T-cell (primary cell): ENCODE measurements at regions not wholly inside any gene's neighbourhood (a gene's known extent, or its start where the extent isn't known, plus 50 kb on each side); places are given as distances from the start of the nearest gene placed in this dataset.

Source experiments
- ATAC-seq, 4 experiments: fragments of 200-7000 bp in 3 of 4; fragments of 150-1000 bp in 1 of 4; cut with Tn5 transposase; replicated peaks in 1 of 4; 1 replicate in 3 of 4; 2 replicates in 1 of 4; pipeline ENCODE4 v1.10.0; 2021; ENCODE audit warnings: moderate library complexity in 3 of 4, mild to moderate bottlenecking in 2 of 4, moderate number of reproducible peaks in 1 of 4
- CTCF ChIA-PET, 2 donors: fragments of 300-600 bp; sonication (Branson Sonifier 250); formaldehyde crosslinking; loops; one replicate each; lab custom pipeline; 2022; ENCODE audit warnings: antibody characterized with exemption in 2 of 2; lab: Charles Lee
- POLR2A ChIA-PET, 2 donors: fragments of 300-600 bp; sonication (Branson Sonifier 250); formaldehyde crosslinking; loops; one replicate each; lab custom pipeline; 2022; ENCODE audit warnings: antibody characterized with exemption in 2 of 2; lab: Charles Lee
- DNase-seq, 35 experiments: peaks; one replicate each; pipeline versions ENCODE4 v3.0.0 to v3.0.0-alpha.2; 2013 to 2023
- H3K27ac ChIP-seq: one replicate; pipeline ENCODE4 v1.5.1; 2013; ENCODE audit warnings: low read length
- H3K27me3 ChIP-seq, 2 experiments: replicated peaks in 1 of 2; 1 replicate in 1 of 2; 2 replicates in 1 of 2; pipeline versions ENCODE4 v1.6.1 to v1.7.0; 2013; ENCODE audit warnings: low read length in 1 of 2, mixed read lengths in 1 of 2; ENCODE audit not compliant: control insufficient read depth in 2 of 2, insufficient read depth in 2 of 2; ENCODE audit errors: extremely low read depth in 1 of 2
- H3K36me3 ChIP-seq, 2 donors: 1 replicate in 1 of 2; 2 replicates in 1 of 2; pipeline versions ENCODE4 v1.6.1 to v1.7.0; 2013; ENCODE audit warnings: low read length in 1 of 2; ENCODE audit not compliant: control insufficient read depth in 2 of 2, insufficient read depth in 1 of 2; ENCODE audit errors: extremely low read depth in 1 of 2
- H3K4me1 ChIP-seq, 2 experiments: 1 replicate in 1 of 2; 2 replicates in 1 of 2; pipeline versions ENCODE4 v1.6.1 to v1.7.0; 2013; ENCODE audit warnings: low read length in 2 of 2, mixed read lengths in 1 of 2; ENCODE audit not compliant: insufficient read depth in 2 of 2, control insufficient read depth in 1 of 2; ENCODE audit errors: extremely low read depth in 1 of 2
- H3K4me3 ChIP-seq, 2 donors: 1 replicate in 1 of 2; 2 replicates in 1 of 2; pipeline versions ENCODE4 v1.5.1 to v1.7.0; 2013; ENCODE audit warnings: mild to moderate bottlenecking in 2 of 2, low read length in 1 of 2, moderate library complexity in 1 of 2; ENCODE audit not compliant: control insufficient read depth in 1 of 2; ENCODE audit errors: extremely low read depth in 1 of 2
- H3K9me3 ChIP-seq: 2 replicates; pipeline ENCODE4 v1.7.0; 2013
- H3K27ac Mint-ChIP-seq, 2 donors: one replicate each; pipeline ENCODE4 v1.8.0; 2020 to 2021; ENCODE audit warnings: mild to moderate bottlenecking in 2 of 2, mixed read lengths in 2 of 2
- H3K27me3 Mint-ChIP-seq, 2 donors: one replicate each; pipeline ENCODE4 v1.8.0; 2021 to 2022; ENCODE audit warnings: mixed read lengths in 2 of 2
- H3K36me3 Mint-ChIP-seq: one replicate; pipeline ENCODE4 v1.8.0; 2021; ENCODE audit warnings: mixed read lengths
- H3K4me1 Mint-ChIP-seq, 3 donors: one replicate each; pipeline ENCODE4 v1.8.0; 2020 to 2022; ENCODE audit warnings: mixed read lengths in 3 of 3, mild to moderate bottlenecking in 1 of 3
- H3K4me3 Mint-ChIP-seq, 3 donors: one replicate each; pipeline ENCODE4 v1.8.0; 2020 to 2022; ENCODE audit warnings: mild to moderate bottlenecking in 3 of 3, mixed read lengths in 3 of 3, moderate library complexity in 3 of 3
- H3K9me3 Mint-ChIP-seq, 3 donors: one replicate each; pipeline ENCODE4 v1.8.0; 2020 to 2022; ENCODE audit warnings: mixed read lengths in 3 of 3
- WGBS: methylation state at CpG from one replicate; pipeline ENCODE4 v1.1.5; 2013; ENCODE audit warnings: missing lambda C conversion rate; ENCODE audit not compliant: insufficient coverage; 5-methylcytosine and 5-hydroxymethylcytosine counted together

- ChIA-PET CTCF (no interaction called here), POLR2A (interaction anchor here in 1 of 2 donors (1.2 kb wide), 1 partner anchor 121 kb away, joined by 3 read pairs; no protein-coding TSS in a partner anchor)
- H3K4me3 ChIP-seq: no peak overlapping the region
- H3K9me3 Mint-ChIP-seq: no peaks in the 10 kb centered on the region
- WGBS: 80% methylated on average over 1 of the region's 1 CpG
- H3K27me3 Mint-ChIP-seq: peaks cover 0 to 4% of the 10 kb centered on the region in 2 donors
- H3K9me3 ChIP-seq: no peaks in the 10 kb centered on the region
- H3K4me1 Mint-ChIP-seq: peaks cover 13 to 16% (median 14%) of the 10 kb centered on the region in 3 donors
- no peak overlapping the region for H3K27ac Mint-ChIP-seq
- no peak for DNase-seq
- no peak for ATAC-seq
- H3K4me1 ChIP-seq: peaks cover 0 to 2% of the 10 kb centered on the region in 2 experiments
- H3K27ac ChIP-seq: no peak overlapping the region
- H3K36me3 Mint-ChIP-seq: no peaks in the 10 kb centered on the region
- H3K4me3 Mint-ChIP-seq: no peak overlapping the region
- no peaks in the 10 kb centered on the region for H3K36me3 ChIP-seq
- no peaks in the 10 kb centered on the region for H3K27me3 ChIP-seq
Observed at GRCh38 chr12:89211456-89211855, 140.8 kb downstream of the DUSP6 start.

GRCh38 chr12:89210277-89210676, 142.0 kb downstream of the DUSP6 start:
- Mint-ChIP-seq H3K9me3 (no peaks in the 10 kb centered on the region), H3K36me3 (no peaks in the 10 kb centered on the region), H3K27me3 (peaks cover 0 to 4% of the 10 kb centered on the region in 2 donors), H3K4me3 (no peak overlapping the region), H3K4me1 (peaks cover 16 to 24% (median 20%) of the 10 kb centered on the region in 3 donors), H3K27ac (no peak overlapping the region)
- H3K9me3 ChIP-seq: no peaks in the 10 kb centered on the region
- no peaks in the 10 kb centered on the region for H3K36me3 ChIP-seq
- no peak for DNase-seq
- H3K27ac ChIP-seq: no peak overlapping the region
- no peak for ATAC-seq
- peaks cover 0 to 2% of the 10 kb centered on the region in 2 experiments for H3K4me1 ChIP-seq
- POLR2A ChIA-PET: no interaction called here
- CTCF ChIA-PET: no interaction called here
- no peak overlapping the region for H3K4me3 ChIP-seq
- H3K27me3 ChIP-seq: no peaks in the 10 kb centered on the region
- WGBS: no CpG with 5 or more reads among the region's 2 CpGs

GRCh38 chr12:89208661-89209096, 143.6 kb downstream of the DUSP6 start:
- Histone ChIP-seq H3K4me1 (peaks cover 0 to 2% of the 10 kb centered on the region in 2 experiments), H3K36me3 (no peaks in the 10 kb centered on the region), H3K27ac (no peak overlapping the region), H3K4me3 (no peak overlapping the region), H3K27me3 (no peaks in the 10 kb centered on the region), H3K9me3 (no peaks in the 10 kb centered on the region)
- Mint-ChIP-seq H3K36me3 (no peaks in the 10 kb centered on the region), H3K4me1 (peaks cover 16 to 24% (median 20%) of the 10 kb centered on the region in 3 donors), H3K4me3 (no peak overlapping the region), H3K27me3 (peaks cover 0 to 4% of the 10 kb centered on the region in 2 donors), H3K9me3 (no peaks in the 10 kb centered on the region), H3K27ac (no peak overlapping the region)
- DNase-seq (no peak), ATAC-seq (no peak)
- POLR2A ChIA-PET: no interaction called here
- CTCF ChIA-PET: interaction anchor here in 1 of 2 donors (0.7 kb wide), 1 partner anchor 163 kb away, joined by 3 read pairs; no protein-coding TSS in a partner anchor
- WGBS: no CpG with 5 or more reads among the region's 2 CpGs

GRCh38 chr12:89206390-89206789, 145.9 kb downstream of the DUSP6 start:
- Mint-ChIP-seq H3K36me3 (no peaks in the 10 kb centered on the region), H3K27ac (no peak overlapping the region), H3K4me3 (no peak overlapping the region), H3K4me1 (peaks cover 9 to 19% (median 13%) of the 10 kb centered on the region in 3 donors), H3K9me3 (no peaks in the 10 kb centered on the region), H3K27me3 (peaks cover 0 to 4% of the 10 kb centered on the region in 2 donors)
- no peak overlapping the region for H3K27ac ChIP-seq
- no peaks in the 10 kb centered on the region for H3K9me3 ChIP-seq
- no peak for DNase-seq
- POLR2A ChIA-PET: no interaction called here
- ATAC-seq: no peak
- H3K4me1 ChIP-seq: no peaks in the 10 kb centered on the region
- no peak overlapping the region for H3K4me3 ChIP-seq
- CTCF ChIA-PET: no interaction called here
- 100% methylated on average over 1 of the region's 1 CpG for WGBS
- H3K36me3 ChIP-seq: no peaks in the 10 kb centered on the region
- no peaks in the 10 kb centered on the region for H3K27me3 ChIP-seq

GRCh38 chr12:89205517-89205916, 146.8 kb downstream of the DUSP6 start:
- no CpG with 5 or more reads among the region's 2 CpGs for WGBS
- DNase-seq: no peak
- H3K4me1 Mint-ChIP-seq: peaks cover 9 to 18% (median 13%) of the 10 kb centered on the region in 3 donors
- CTCF ChIA-PET: no interaction called here
- H3K27me3 Mint-ChIP-seq: peaks cover 0 to 4% of the 10 kb centered on the region in 2 donors
- H3K4me3 ChIP-seq: no peak overlapping the region
- no peak for ATAC-seq
- no peaks in the 10 kb centered on the region for H3K36me3 ChIP-seq
- H3K36me3 Mint-ChIP-seq: no peaks in the 10 kb centered on the region
- no peaks in the 10 kb centered on the region for H3K9me3 Mint-ChIP-seq
- H3K4me3 Mint-ChIP-seq: no peak overlapping the region
- no peak overlapping the region for H3K27ac ChIP-seq
- H3K9me3 ChIP-seq: no peaks in the 10 kb centered on the region
- no peaks in the 10 kb centered on the region for H3K27me3 ChIP-seq
- POLR2A ChIA-PET: no interaction called here
- H3K27ac Mint-ChIP-seq: no peak overlapping the region
- no peaks in the 10 kb centered on the region for H3K4me1 ChIP-seq

GRCh38 chr12:89203144-89203543, 149.2 kb downstream of the DUSP6 start:
- Histone ChIP-seq H3K27ac (no peak overlapping the region), H3K9me3 (no peaks in the 10 kb centered on the region), H3K36me3 (no peaks in the 10 kb centered on the region), H3K4me3 (no peak overlapping the region), H3K27me3 (no peaks in the 10 kb centered on the region), H3K4me1 (no peaks in the 10 kb centered on the region)
- Mint-ChIP-seq H3K4me3 (no peak overlapping the region), H3K36me3 (no peaks in the 10 kb centered on the region), H3K27ac (no peak overlapping the region), H3K27me3 (no peaks in the 10 kb centered on the region), H3K9me3 (no peaks in the 10 kb centered on the region), H3K4me1 (peaks cover 9 to 18% (median 13%) of the 10 kb centered on the region in 3 donors)
- CTCF ChIA-PET: no interaction called here
- 41% methylated on average over 1 of the region's 1 CpG for whole genome bisulfite sequencing
- ATAC-seq (no peak), DNase-seq (no peak)
- POLR2A ChIA-PET: no interaction called here

GRCh38 chr12:89200217-89200616, 152.1 kb downstream of the DUSP6 start:
- Histone ChIP-seq H3K27ac (no peak overlapping the region), H3K36me3 (no peaks in the 10 kb centered on the region), H3K27me3 (no peaks in the 10 kb centered on the region), H3K4me3 (no peak overlapping the region), H3K9me3 (no peaks in the 10 kb centered on the region), H3K4me1 (no peaks in the 10 kb centered on the region)
- ChIA-PET POLR2A (no interaction called here), CTCF (no interaction called here)
- Mint-ChIP-seq H3K27ac (no peak overlapping the region), H3K4me3 (no peak overlapping the region), H3K9me3 (no peaks in the 10 kb centered on the region), H3K4me1 (peaks cover 5 to 7% (median 5%) of the 10 kb centered on the region in 3 donors), H3K36me3 (no peaks in the 10 kb centered on the region), H3K27me3 (no peaks in the 10 kb centered on the region)
- no peak for DNase-seq
- no peak for ATAC-seq
